ENCODE measurements at regions not wholly inside any gene's neighbourhood (a gene's known extent, or its start where the extent isn't known, plus 50 kb on each side); places are given as distances from the start of the nearest gene placed in this dataset.

DNA sequence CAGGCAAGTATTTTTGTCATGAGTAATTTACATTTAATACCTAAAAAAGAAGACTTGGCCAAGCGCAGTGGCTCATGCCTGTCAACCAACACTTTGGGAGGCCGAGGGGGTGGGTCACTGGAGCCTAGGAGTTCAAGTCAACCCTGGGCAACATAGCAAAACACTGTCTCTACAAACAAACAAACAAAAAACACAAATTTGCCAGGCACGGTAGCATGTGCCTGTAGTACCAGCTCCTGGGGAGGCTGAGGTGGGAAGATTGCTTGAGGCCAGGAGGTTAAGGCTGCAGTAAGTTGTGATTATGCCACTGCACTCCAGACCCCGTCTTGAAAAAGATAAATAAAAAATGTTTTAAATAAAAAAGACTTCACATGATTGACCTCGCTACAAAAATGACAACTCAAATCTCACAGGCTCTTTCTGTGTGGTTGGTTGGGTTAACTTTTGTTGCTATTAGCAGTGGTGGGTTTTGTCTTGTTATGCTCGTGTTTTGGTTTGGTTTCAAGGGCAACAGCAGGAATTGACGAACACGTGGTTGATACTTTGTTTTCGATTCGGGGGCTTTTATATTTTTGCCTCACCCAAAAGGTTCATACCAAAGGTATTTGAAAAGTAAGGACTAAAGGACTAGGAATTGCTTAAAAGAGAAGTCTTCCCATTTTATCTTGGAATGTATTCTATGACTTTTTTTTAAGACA is 227.2 kb upstream of the MKLN1 start:
- TF ChIP-seq, protein P1, sequence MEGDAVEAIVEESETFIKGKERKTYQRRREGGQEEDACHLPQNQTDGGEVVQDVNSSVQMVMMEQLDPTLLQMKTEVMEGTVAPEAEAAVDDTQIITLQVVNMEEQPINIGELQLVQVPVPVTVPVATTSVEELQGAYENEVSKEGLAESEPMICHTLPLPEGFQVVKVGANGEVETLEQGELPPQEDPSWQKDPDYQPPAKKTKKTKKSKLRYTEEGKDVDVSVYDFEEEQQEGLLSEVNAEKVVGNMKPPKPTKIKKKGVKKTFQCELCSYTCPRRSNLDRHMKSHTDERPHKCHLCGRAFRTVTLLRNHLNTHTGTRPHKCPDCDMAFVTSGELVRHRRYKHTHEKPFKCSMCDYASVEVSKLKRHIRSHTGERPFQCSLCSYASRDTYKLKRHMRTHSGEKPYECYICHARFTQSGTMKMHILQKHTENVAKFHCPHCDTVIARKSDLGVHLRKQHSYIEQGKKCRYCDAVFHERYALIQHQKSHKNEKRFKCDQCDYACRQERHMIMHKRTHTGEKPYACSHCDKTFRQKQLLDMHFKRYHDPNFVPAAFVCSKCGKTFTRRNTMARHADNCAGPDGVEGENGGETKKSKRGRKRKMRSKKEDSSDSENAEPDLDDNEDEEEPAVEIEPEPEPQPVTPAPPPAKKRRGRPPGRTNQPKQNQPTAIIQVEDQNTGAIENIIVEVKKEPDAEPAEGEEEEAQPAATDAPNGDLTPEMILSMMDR (IDR thresholded peaks at IDR 0.05) = no peak
- TF ChIP-seq POLR2A (IDR thresholded peaks at IDR 0.05) = no peak

All from tibial nerve (tissue), 3 donors.